Endothelial cell of umbilical vein (primary cell): ENCODE measurements at regions not wholly inside any gene's neighbourhood (a gene's known extent, or its start where the extent isn't known, plus 50 kb on each side); places are given as distances from the start of the nearest gene placed in this dataset.

Experiments
- BruUV-seq: library from RNA; stranded (reverse); fragments of 400-500 nt; replicated peaks from 2 replicates; lab custom pipeline; 2021; lab: Mats Ljungman, UMichigan
- CTCF ChIA-PET: fragments of 300-600, 350-600 bp; sonication (Branson Sonifier 250); formaldehyde crosslinking; loops from one replicate; lab custom pipeline; 2021; ENCODE audit warnings: antibody characterized with exemption, inconsistent platforms; lab: Charles Lee
- POLR2A ChIA-PET: fragments of 300-600, 350-600 bp; sonication (Branson Sonifier 250); formaldehyde crosslinking; loops from one replicate; lab custom pipeline; 2021; ENCODE audit warnings: antibody characterized with exemption, inconsistent platforms; lab: Charles Lee
- DNase-seq: peaks from one replicate; pipeline ENCODE4 v3.0.0-alpha.2; 2011; ENCODE audit warnings: low read depth, low spot score
- FAIRE-seq: peaks from 2 replicates; lab custom pipeline; 2011; peaks lifted over from hg19 to GRCh38; lab: Jason Lieb, UNC
- H2AFZ ChIP-seq: 2 replicates; pipeline ENCODE4 v1.6.0; 2012; ENCODE audit warnings: low read depth, low read length, control low read depth, inconsistent platforms
- H3K27ac ChIP-seq: 2 replicates; pipeline ENCODE4 v1.5.1; 2011; ENCODE audit warnings: low read depth, mild to moderate bottlenecking, control low read depth, low read length, moderate library complexity; ENCODE audit not compliant: insufficient read depth
- H3K27me3 ChIP-seq, 2 experiments: 2 replicates each; pipeline versions ENCODE4 v1.6.0 to v1.6.1; 2011; ENCODE audit warnings: low read length in 2 of 2, mixed read lengths in 1 of 2; ENCODE audit not compliant: control insufficient read depth in 2 of 2, insufficient read depth in 2 of 2
- H3K36me3 ChIP-seq, 2 experiments: 2 replicates in 1 of 2; 3 replicates in 1 of 2; pipeline ENCODE4 v1.5.1; 2011; ENCODE audit warnings: low read length in 2 of 2, mild to moderate bottlenecking in 1 of 2, moderate library complexity in 1 of 2; ENCODE audit not compliant: control insufficient read depth in 2 of 2, insufficient read depth in 2 of 2; ENCODE audit errors: extremely low read depth in 1 of 2
- H3K4me1 ChIP-seq: 3 replicates; pipeline ENCODE4 v1.5.1; 2011; ENCODE audit warnings: mild to moderate bottlenecking, low read length; ENCODE audit not compliant: control insufficient read depth, insufficient read depth; ENCODE audit errors: extremely low read depth
- H3K4me2 ChIP-seq: 2 replicates; pipeline ENCODE4 v1.6.1; 2011; ENCODE audit warnings: low read length, control low read depth, mixed read lengths; ENCODE audit not compliant: insufficient read depth
- H3K4me3 ChIP-seq, 3 experiments: fragments of 200-600 bp in 1 of 3; sonication (generic), shearing (Covaris generic) in 1 of 3; replicated peaks in 1 of 3; 2 replicates each; pipeline ENCODE4 v1.5.1; 2011 to 2016; ENCODE audit warnings: control low read depth in 3 of 3, low read length in 3 of 3, mild to moderate bottlenecking in 2 of 3, inconsistent platforms in 1 of 3, low read depth in 1 of 3, moderate library complexity in 1 of 3; ENCODE audit not compliant: insufficient read depth in 1 of 3
- H3K79me2 ChIP-seq: 2 replicates; pipeline ENCODE4 v1.6.0; 2012; ENCODE audit warnings: low read length, inconsistent platforms; ENCODE audit not compliant: control insufficient read depth, insufficient read depth
- H3K9ac ChIP-seq: replicated peaks from 2 replicates; pipeline ENCODE3; 2011; ENCODE audit warnings: low read length, control low read depth; ENCODE audit not compliant: insufficient read depth; ENCODE audit errors: extremely low read depth
- H3K9me1 ChIP-seq: replicated peaks from 3 replicates; pipeline ENCODE4 v1.6.0; 2011; ENCODE audit warnings: mild to moderate bottlenecking, low read length; ENCODE audit not compliant: control insufficient read depth, insufficient read depth; ENCODE audit errors: extremely low read depth
- H3K9me3 ChIP-seq: replicated peaks from 2 replicates; pipeline ENCODE4 v1.5.1; 2012; ENCODE audit warnings: low read length, inconsistent platforms; ENCODE audit not compliant: control insufficient read depth, insufficient read depth
- H4K20me1 ChIP-seq: replicated peaks from 2 replicates; pipeline ENCODE3; 2011; ENCODE audit warnings: mild to moderate bottlenecking, low read length; ENCODE audit not compliant: control insufficient read depth, insufficient read depth; ENCODE audit errors: extremely low read depth
- CTCF ChIP-seq, 2 donors: IDR thresholded peaks; 1 replicate in 1 of 2; 2 replicates in 1 of 2; pipeline ENCODE4 v1.5.1; 2011; ENCODE audit warnings: low read length in 2 of 2, mild to moderate bottlenecking in 2 of 2, moderate library complexity in 2 of 2, control low read depth in 1 of 2, inconsistent platforms in 1 of 2, low read depth in 1 of 2; ENCODE audit not compliant: insufficient read depth in 1 of 2; ENCODE audit errors: extremely low read depth in 1 of 2
- EZH2 ChIP-seq: IDR thresholded peaks from 2 replicates; pipeline ENCODE4 v1.6.1; 2012; ENCODE audit warnings: borderline replicate concordance, low read depth, mild to moderate bottlenecking, moderate library complexity, low read length, inconsistent platforms; ENCODE audit not compliant: severe bottlenecking
- FOS ChIP-seq: IDR thresholded peaks from 2 replicates; pipeline ENCODE4 v1.6.1; 2011; ENCODE audit warnings: mild to moderate bottlenecking, low read length, moderate library complexity, borderline replicate concordance; ENCODE audit not compliant: insufficient read depth
- GATA2 ChIP-seq: IDR thresholded peaks from 2 replicates; pipeline ENCODE4 v1.7.0; 2011; ENCODE audit warnings: low read depth, mild to moderate bottlenecking, moderate library complexity, mixed read lengths, low read length; ENCODE audit not compliant: insufficient read length, insufficient read depth
- JUN ChIP-seq: IDR thresholded peaks from 2 replicates; pipeline ENCODE4 v1.6.1; 2011; ENCODE audit warnings: borderline replicate concordance, low read depth; ENCODE audit not compliant: insufficient read length, insufficient read depth
- MAX ChIP-seq: IDR thresholded peaks from 2 replicates; pipeline ENCODE4 v1.6.1; 2011; ENCODE audit not compliant: insufficient read depth, insufficient read length
- MYC ChIP-seq: IDR thresholded peaks from one replicate; pipeline ENCODE4 v1.6.1; 2011; ENCODE audit warnings: mild to moderate bottlenecking, low read depth, low read length
- POLR2A ChIP-seq: IDR thresholded peaks from 2 replicates; pipeline ENCODE4 v1.6.1; 2012; ENCODE audit warnings: low read depth, mild to moderate bottlenecking, control low read depth, low read length
- POLR2AphosphoS5 ChIP-seq: IDR thresholded peaks from 2 replicates; pipeline ENCODE4 v1.6.1; 2012; ENCODE audit warnings: low read depth, mild to moderate bottlenecking, control low read depth, low read length, moderate library complexity; ENCODE audit not compliant: insufficient read depth
- dilution Hi-C: fragments of 300-500 bp; cut with MboI; formaldehyde crosslinking; loops from one replicate; pipeline ENCODE4 v1.15.0; 2019; ENCODE audit warnings: low sequenced_read_pairs; ENCODE audit not compliant: extremely low pct_ligation_motif_present
- intact Hi-C: fragments of 100-400 bp; cut with micrococcal nuclease; formaldehyde crosslinking; loops from one replicate; pipeline ENCODE4 v1.10.0; 2022

- Histone ChIP-seq H3K4me1 (no peaks in the 10 kb centered on the region), H3K27ac (no peak overlapping the region), H3K9me1 (no peaks in the 10 kb centered on the region), H3K4me3 (no peak overlapping the region), H3K9me3 (no peaks in the 10 kb centered on the region), H3K4me2 (no peak overlapping the region), H4K20me1 (no peaks in the 10 kb centered on the region), H3K27me3 (peaks cover 11% of the 10 kb centered on the region in 2 experiments), H3K9ac (no peak overlapping the region), H3K36me3 (no peaks in the 10 kb centered on the region), H3K79me2 (no peaks in the 10 kb centered on the region), H2AFZ (no peak overlapping the region)
- DNase-seq (no peak), FAIRE-seq (no peak)
- dilution Hi-C loops, result no loop called here
- TF ChIP-seq MYC (no peak), FOS (no peak), POLR2A (no peak), POLR2AphosphoS5 (no peak), GATA2 (no peak), MAX (no peak), JUN (no peak), EZH2 (no peak), CTCF (IDR thresholded peaks at IDR 0.05; ENCODE audit: extremely low read depth in 1 of 2, insufficient read depth in 1 of 2, low read depth in 1 of 2, low read length in 2 of 2) (no peak)
- intact Hi-C loops, result no loop called here
- CTCF ChIA-PET, result interaction anchor here (1.2 kb wide), 1 partner anchor 10 kb away, joined by 4 read pairs; no protein-coding TSS in a partner anchor
- no TSS peak for BruUV-seq
- POLR2A ChIA-PET, result no interaction called here
Observed at GRCh38 chr6:33897189-33897780, 93.5 kb upstream of the MLN start.
